K562 (cell line): ENCODE measurements at regions not wholly inside any gene's neighbourhood (a gene's known extent, or its start where the extent isn't known, plus 50 kb on each side); places are given as distances from the start of the nearest gene placed in this dataset.
A peak's percentile ranks its signal among the peaks of the same experiment; 100 is the strongest.

Source experiments
- ATAC-seq: fragments of 200-7000 bp; cut with Tn5 transposase; 3 replicates; pipeline ENCODE4 v1.9.1; 2020; ENCODE audit warnings: moderate library complexity
- BruUV-seq: library from RNA; stranded (reverse); fragments of 400-500 nt; replicated peaks from 2 replicates; lab custom pipeline; 2021; lab: Mats Ljungman, UMichigan
- CTCF ChIA-PET: fragments of 300-600 bp; formaldehyde crosslinking; extraction: SDS; loops from one replicate; lab custom pipeline; 2021; ENCODE audit warnings: low intra/inter-chr PET ratio; lab: Yijun Ruan, JAX
- POLR2A ChIA-PET: fragments of 300-600, 350-650 bp; sonication (Branson Sonifier 250); formaldehyde crosslinking; extraction: SDS; loops from one replicate; lab custom pipeline; 2021; ENCODE audit warnings: antibody characterized with exemption, inconsistent platforms; lab: Yijun Ruan, JAX
- DNase-seq, 4 experiments: peaks; one replicate each; pipeline versions ENCODE4 v3.0.0 to v3.0.0-alpha.2; 2011 to 2018; ENCODE audit warnings: low spot score in 3 of 4, mixed read lengths in 3 of 4; ENCODE audit errors: extremely low read depth in 1 of 4
- FAIRE-seq: peaks from 2 replicates; lab custom pipeline; 2011; peaks lifted over from hg19 to GRCh38; lab: Jason Lieb, UNC
- H2AFZ ChIP-seq: 2 replicates; pipeline ENCODE4 v1.6.0; 2011; ENCODE audit warnings: low read depth, low read length, control low read depth, inconsistent platforms
- H3K27ac ChIP-seq: fragments of 200-600 bp; 3 replicates; pipeline ENCODE4 v1.8.0; 2011; ENCODE audit warnings: low read depth, mild to moderate bottlenecking, control low read depth, inconsistent platforms, low read length, moderate library complexity, mixed read lengths; ENCODE audit errors: extremely low read depth
- H3K27me3 ChIP-seq, 2 experiments: fragments of 300-600 bp in 1 of 2; 2 replicates in 1 of 2; 3 replicates in 1 of 2; pipeline versions ENCODE4 v1.6.0 to v1.8.0; 2011; ENCODE audit warnings: inconsistent platforms in 2 of 2, low read length in 2 of 2, mild to moderate bottlenecking in 1 of 2, mixed read lengths in 1 of 2, moderate library complexity in 1 of 2; ENCODE audit not compliant: control insufficient read depth in 2 of 2, insufficient read depth in 2 of 2
- H3K36me3 ChIP-seq: fragments of 300-600 bp; 3 replicates; pipeline ENCODE4 v1.8.0; 2011; ENCODE audit warnings: mild to moderate bottlenecking, low read length, inconsistent platforms; ENCODE audit not compliant: control insufficient read depth, insufficient read depth
- H3K4me1 ChIP-seq, 2 experiments: fragments of 200-600 bp in 1 of 2; replicated peaks in 1 of 2; 2 replicates in 1 of 2; 3 replicates in 1 of 2; pipeline versions ENCODE4 v1.5.1 to v1.8.0; 2011; ENCODE audit warnings: inconsistent platforms in 2 of 2, low read length in 2 of 2, mild to moderate bottlenecking in 1 of 2, mixed read lengths in 1 of 2, moderate library complexity in 1 of 2; ENCODE audit not compliant: control insufficient read depth in 2 of 2, insufficient read depth in 2 of 2
- H3K4me2 ChIP-seq: 2 replicates; pipeline ENCODE4 v1.6.1; 2011; ENCODE audit warnings: low read length, control low read depth, inconsistent platforms, mixed read lengths; ENCODE audit not compliant: insufficient read depth
- H3K4me3 ChIP-seq: fragments of 200-600 bp; sonication (generic), shearing (Covaris generic); 2 replicates; pipeline ENCODE4 v1.5.1; 2016; ENCODE audit warnings: control low read depth, inconsistent platforms
- H3K79me2 ChIP-seq: fragments of 200-600 bp; 3 replicates; pipeline ENCODE4 v1.8.0; 2011; ENCODE audit warnings: low read length, inconsistent platforms; ENCODE audit not compliant: control insufficient read depth, insufficient read depth
- H3K9ac ChIP-seq, 2 experiments: 2 replicates each; pipeline versions ENCODE4 v1.6.0 to v1.6.1; 2011; ENCODE audit warnings: low read depth in 2 of 2, low read length in 2 of 2, control low read depth in 1 of 2, inconsistent platforms in 1 of 2, mild to moderate bottlenecking in 1 of 2, mixed read lengths in 1 of 2; ENCODE audit not compliant: insufficient read depth in 1 of 2
- H3K9me1 ChIP-seq: one replicate; pipeline ENCODE4 v1.6.0; 2011; ENCODE audit warnings: inconsistent platforms, mild to moderate bottlenecking, low read length, moderate library complexity; ENCODE audit not compliant: control insufficient read depth, insufficient read depth
- H3K9me3 ChIP-seq: replicated peaks from 2 replicates; pipeline ENCODE4 v1.5.1; 2011; ENCODE audit warnings: low read depth, low read length, inconsistent platforms; ENCODE audit not compliant: control insufficient read depth, insufficient read depth
- H4K20me1 ChIP-seq: replicated peaks from 2 replicates; pipeline ENCODE4 v1.6.1; 2011; ENCODE audit warnings: low read length, inconsistent platforms, mixed read lengths; ENCODE audit not compliant: control insufficient read depth, insufficient read depth
- NELFE ChIP-seq: IDR thresholded peaks from 2 replicates; pipeline ENCODE4 v1.6.1; 2011; ENCODE audit warnings: mild to moderate bottlenecking; ENCODE audit not compliant: insufficient read depth, insufficient read length
- PTRF ChIP-seq: fragments of 450-650 bp; IDR thresholded peaks from 2 replicates; pipeline ENCODE4 v1.6.1; 2016; ENCODE audit warnings: mild to moderate bottlenecking, missing genetic modification characterization, missing compliant biosample characterization
- REST ChIP-seq, 2 experiments: fragments of 450-650 bp; formaldehyde crosslinking in 1 of 2; IDR thresholded peaks; 2 replicates each; pipeline versions ENCODE4 v1.4.0 to v1.6.1; 2014 to 2020; ENCODE audit warnings: mild to moderate bottlenecking in 2 of 2, borderline replicate concordance in 1 of 2, low read depth in 1 of 2
- ZNF12 ChIP-seq: sonication (generic); formaldehyde crosslinking; IDR thresholded peaks from 2 replicates; pipeline ENCODE4 v1.4.0; 2020; ENCODE audit warnings: mild to moderate bottlenecking, missing genetic modification reagents
- ZNF24 ChIP-seq: fragments of 450-650 bp; IDR thresholded peaks from 2 replicates; pipeline ENCODE4 v1.6.1; 2016
- WGBS: fragments of 100-300 bp; shearing (Covaris generic); methylation state at CpG from one replicate; pipeline ENCODE4 v1.1.6; 2016; ENCODE audit warnings: low coverage, mixed read lengths; ENCODE audit not compliant: insufficient coverage; ENCODE audit errors: missing lambda C conversion rate; 5-methylcytosine and 5-hydroxymethylcytosine counted together
- in situ Hi-C: fragments of 300-500 bp; cut with MboI; formaldehyde crosslinking; loops from 4 replicates; pipeline ENCODE4 v1.15.0; 2018; ENCODE audit warnings: inconsistent platforms, mixed read lengths
- intact Hi-C: fragments of 100-400 bp; cut with micrococcal nuclease; formaldehyde crosslinking; loops from 2 replicates; pipeline ENCODE4 v1.14.2; 2022

GRCh38 chr10:61847087-61847486 lies 54.4 kb upstream of the ARID5B start (continued):
- TF ChIP-seq PTRF (tag) (no peak), NELFE (no peak)

GRCh38 chr10:61847640-61848039 lies 53.9 kb upstream of the ARID5B start:
- FAIRE-seq (peak; percentile 42), DNase-seq (no peak), ATAC-seq (no peak)
- no TSS peak for BruUV-seq
- ChIA-PET CTCF (no interaction called here), POLR2A (interaction anchor here (0.7 to 1.6 kb wide), 3 partner anchors 11 to 40 kb away, joined by 3 to 5 read pairs (median 4); no protein-coding TSS in a partner anchor)
- Histone ChIP-seq H3K4me3 (no peak overlapping the region), H3K79me2 (no peaks in the 10 kb centered on the region), H3K36me3 (no peaks in the 10 kb centered on the region), H3K27ac (no peak overlapping the region), H3K4me1 (peaks cover 1 to 18% of the 10 kb centered on the region in 2 experiments; a peak in 3 of 5 replicates), H3K9me3 (no peaks in the 10 kb centered on the region), H4K20me1 (no peaks in the 10 kb centered on the region), H3K4me2 (no peak overlapping the region), H3K27me3 (no peaks in the 10 kb centered on the region), H3K9ac (no peak overlapping the region), H2AFZ (no peak overlapping the region; the same call in 1 of the 2 replicates), H3K9me1 (no peaks in the 10 kb centered on the region)
- TF ChIP-seq ZNF12 (CRISPR knock-in tag) (no peak), REST (IDR thresholded peaks at IDR 0.05; ENCODE audit: borderline replicate concordance) (peak; percentile 60), REST (CRISPR knock-in tag; IDR thresholded peaks at IDR 0.05; ENCODE audit: low read depth) (no peak), ZNF24 (no peak)
- intact Hi-C loops, result no loop called here
- WGBS, result 29% methylated on average over 2 of the region's 2 CpGs
- in situ Hi-C loops, result no loop called here
